ENCODE measurements at regions not wholly inside any gene's neighbourhood (a gene's known extent, or its start where the extent isn't known, plus 50 kb on each side); places are given as distances from the start of the nearest gene placed in this dataset.
"Not testable (repeated sequence)": the region's sequence is repeated elsewhere in the genome, so short reads cannot be mapped to it uniquely, and the experiment has no call there.

DNA sequence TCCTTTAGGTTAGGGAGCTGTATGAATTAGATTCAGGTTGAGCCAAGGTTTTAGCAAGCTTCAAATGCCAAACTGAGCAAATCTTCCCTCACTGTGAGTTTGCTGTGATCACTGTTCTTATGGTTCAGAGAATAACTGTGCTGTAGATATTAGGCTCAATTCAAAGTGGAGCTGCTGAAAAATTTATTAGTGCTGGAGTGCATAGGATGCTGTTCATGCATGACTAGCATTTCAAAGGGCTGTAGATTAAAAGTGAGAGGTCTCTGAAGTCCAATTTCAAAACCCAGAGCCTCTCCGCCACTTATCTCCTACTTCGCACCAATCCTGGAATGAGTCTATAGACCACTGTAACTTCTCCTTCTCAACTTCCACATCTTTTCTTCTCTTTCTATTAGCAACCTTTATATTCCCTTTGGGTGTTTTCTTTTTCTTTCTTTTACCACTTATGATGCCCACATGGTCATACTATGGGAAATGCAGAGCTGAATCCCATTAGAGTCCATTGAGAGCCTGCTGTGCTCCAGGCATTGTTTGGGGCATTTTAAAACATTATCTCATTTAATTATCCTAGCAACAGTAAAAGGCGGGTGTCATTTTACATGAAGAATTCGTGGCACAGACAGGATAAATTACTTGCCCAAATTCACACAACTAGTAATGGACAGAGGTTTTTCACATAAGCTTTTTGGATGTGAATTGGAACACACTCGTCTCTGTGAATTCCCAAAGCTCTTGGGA is 77.5 kb upstream of the EEA1 start:
- Mint-ChIP-seq H3K36me3 (peaks cover 3% of the 10 kb centered on the region), H3K27ac (peak overlapping the region in 1 of 3 donors; percentile 37), H3K4me1 (peaks cover 5 to 6% (median 6%) of the 10 kb centered on the region in 3 donors), H3K4me3 (no peak overlapping the region), H3K9me3 (no peaks in the 10 kb centered on the region), H3K27me3 (no peaks in the 10 kb centered on the region)

DNA sequence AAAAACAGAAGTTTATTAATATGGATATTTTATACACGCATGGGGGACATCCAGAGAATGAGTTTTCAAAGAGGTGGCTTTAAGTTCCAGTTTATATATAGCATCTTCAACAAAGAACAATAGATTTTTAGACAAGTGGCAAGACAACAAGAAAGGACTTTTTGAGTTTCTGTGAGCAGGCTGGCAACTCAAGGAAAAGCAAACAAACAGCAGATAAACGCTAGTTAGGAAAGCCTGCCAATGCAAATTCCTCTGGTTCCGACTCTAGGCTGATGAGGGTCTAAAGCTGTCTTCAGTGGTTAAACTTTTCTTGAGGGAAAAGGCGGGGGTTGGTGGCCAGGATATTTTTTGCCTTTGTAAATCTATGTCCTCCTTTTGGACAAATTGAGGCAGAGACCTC is 78.4 kb upstream of the EEA1 start:
- H3K9me3 Mint-ChIP-seq = no peaks in the 10 kb centered on the region
- peaks cover 5 to 6% (median 6%) of the 10 kb centered on the region in 3 donors for H3K4me1 Mint-ChIP-seq
- H3K27ac Mint-ChIP-seq = no peak overlapping the region
- no peak overlapping the region for H3K4me3 Mint-ChIP-seq
- H3K27me3 Mint-ChIP-seq = no peaks in the 10 kb centered on the region
- no peaks in the 10 kb centered on the region for H3K36me3 Mint-ChIP-seq

DNA sequence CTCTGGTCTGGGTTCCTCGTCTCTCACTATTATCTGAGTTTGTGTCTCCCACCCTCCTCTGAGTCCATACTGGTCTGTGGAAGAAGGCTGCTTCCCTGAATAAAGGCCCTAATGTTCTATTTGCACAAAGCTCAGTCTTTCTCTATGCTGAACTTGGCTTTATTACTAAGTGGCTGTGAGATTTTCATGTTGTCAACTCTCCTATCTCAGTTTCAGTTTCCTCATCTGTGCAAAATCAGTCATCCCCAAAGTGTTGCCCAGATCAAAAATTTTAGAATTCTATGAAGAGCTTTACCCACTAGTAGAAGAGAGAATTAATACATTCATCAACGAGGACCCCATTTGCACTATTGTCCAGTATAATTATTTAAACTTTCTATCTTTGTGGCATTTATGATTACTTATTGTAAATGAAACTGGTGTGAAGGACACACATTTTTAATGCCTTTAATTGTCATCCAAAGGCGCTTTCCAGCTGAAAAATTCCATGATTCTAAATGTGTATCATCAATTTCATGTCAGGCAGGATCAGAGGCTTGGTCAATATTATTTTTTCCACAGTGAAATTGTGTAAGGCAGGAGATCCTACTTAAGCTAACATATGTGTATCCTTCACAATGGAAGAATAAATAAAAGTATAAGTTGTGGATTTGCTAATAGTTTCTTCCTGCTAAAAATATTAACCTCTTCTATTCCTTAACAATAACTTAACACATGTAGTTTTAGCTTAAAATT is 79.1 kb upstream of the EEA1 start:
- Mint-ChIP-seq H3K4me3 (peak overlapping the region in 1 of 4 donors; percentile 77), H3K27me3 (no peaks in the 10 kb centered on the region), H3K36me3 (peaks cover 3% of the 10 kb centered on the region), H3K9me3 (no peaks in the 10 kb centered on the region), H3K27ac (no peak overlapping the region), H3K4me1 (peaks cover 5 to 6% (median 6%) of the 10 kb centered on the region in 3 donors)

DNA sequence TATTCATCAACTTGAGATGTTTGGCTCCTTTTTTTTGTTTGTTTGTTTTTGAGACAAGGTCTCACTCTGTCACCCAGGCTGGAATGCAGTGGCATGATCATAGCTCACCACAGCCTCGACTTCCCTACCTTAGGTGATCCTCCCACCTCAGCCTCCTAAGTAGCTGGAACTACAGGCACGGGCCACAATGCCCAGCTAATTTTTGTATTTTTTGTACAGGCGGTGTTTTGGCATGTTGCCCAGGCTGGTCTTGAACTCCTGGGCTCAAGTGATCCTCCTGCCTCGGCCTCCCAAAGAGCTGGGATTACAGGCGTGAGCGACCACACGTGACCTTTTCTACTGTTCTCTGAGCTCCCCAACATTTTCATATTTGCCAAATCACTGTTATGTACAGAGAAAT is 79.8 kb upstream of the EEA1 start:
- not testable (repeated sequence) for H3K36me3 Mint-ChIP-seq, H3K4me3 Mint-ChIP-seq, H3K9me3 Mint-ChIP-seq, H3K4me1 Mint-ChIP-seq, H3K27me3 Mint-ChIP-seq, H3K27ac Mint-ChIP-seq

DNA sequence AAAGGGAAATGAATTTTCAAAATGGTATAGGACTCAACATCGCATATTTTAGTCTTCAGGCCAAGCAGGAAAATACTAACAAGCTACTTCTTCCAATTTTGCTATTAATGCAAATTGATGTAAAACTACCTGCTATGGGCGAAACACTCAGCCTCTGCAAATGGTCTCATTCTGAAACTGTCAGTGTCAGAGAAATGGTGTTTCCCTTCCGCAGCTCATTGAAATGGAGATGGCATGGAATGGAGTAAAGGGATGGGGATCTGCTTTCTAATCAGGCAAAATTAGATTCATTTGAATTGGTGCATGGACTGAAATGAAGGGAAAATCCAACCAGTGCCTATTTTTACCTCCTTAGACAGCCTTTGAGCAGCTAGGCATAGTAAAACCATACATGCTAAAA is 80.4 kb upstream of the EEA1 start:
- H3K27me3 Mint-ChIP-seq = no peaks in the 10 kb centered on the region
- peaks cover 3% of the 10 kb centered on the region for H3K36me3 Mint-ChIP-seq
- H3K27ac Mint-ChIP-seq = no peak overlapping the region
- no peaks in the 10 kb centered on the region for H3K9me3 Mint-ChIP-seq
- H3K4me1 Mint-ChIP-seq = peaks cover 5 to 7% (median 6%) of the 10 kb centered on the region in 3 donors
- no peak overlapping the region for H3K4me3 Mint-ChIP-seq

DNA sequence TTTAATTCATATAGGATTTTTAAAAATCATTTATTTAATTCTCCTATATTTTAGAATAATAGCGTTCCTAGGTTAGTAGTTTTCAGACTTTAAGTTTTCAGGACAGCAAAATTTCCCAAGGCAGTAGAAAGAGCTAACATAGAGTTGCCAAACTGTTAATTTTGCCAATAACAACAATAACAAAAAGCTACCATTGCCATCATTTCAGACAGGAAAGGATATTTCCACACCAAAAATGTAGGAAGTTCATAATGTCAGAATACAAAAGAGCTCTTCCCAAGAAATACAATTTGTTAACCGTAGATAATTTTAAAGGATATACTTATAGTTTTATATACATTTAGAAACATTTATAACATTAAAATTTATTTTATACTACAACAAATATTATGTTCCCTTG is 81.4 kb upstream of the EEA1 start:
- Mint-ChIP-seq H3K27me3 (no peaks in the 10 kb centered on the region), H3K36me3 (peaks cover 3% of the 10 kb centered on the region), H3K9me3 (no peaks in the 10 kb centered on the region), H3K4me3 (no peak overlapping the region), H3K4me1 (peaks cover 5 to 7% (median 6%) of the 10 kb centered on the region in 3 donors), H3K27ac (no peak overlapping the region)

DNA sequence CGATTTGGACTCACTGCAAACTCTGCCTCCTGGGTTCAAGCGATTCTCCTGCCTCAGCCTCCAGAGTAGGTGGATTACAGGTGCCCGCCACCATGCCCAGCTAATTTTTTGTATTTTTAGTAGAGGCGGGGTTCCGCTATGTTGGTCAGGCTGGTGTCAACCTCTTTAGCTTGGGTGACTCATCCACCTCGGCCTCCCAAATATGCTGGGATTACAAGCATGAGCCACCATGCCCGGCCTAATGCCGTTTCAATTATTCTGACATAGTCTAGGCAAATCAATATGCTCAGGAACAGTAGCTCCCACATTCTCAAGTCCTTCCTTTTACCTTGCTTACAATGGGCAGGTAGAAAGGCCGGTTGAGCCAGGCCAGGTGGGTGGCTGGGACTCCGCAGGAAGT is 82.0 kb upstream of the EEA1 start:
- Mint-ChIP-seq H3K27ac (no peak overlapping the region), H3K36me3 (peaks cover 6% of the 10 kb centered on the region), H3K27me3 (no peaks in the 10 kb centered on the region), H3K4me1 (peaks cover 5 to 7% (median 6%) of the 10 kb centered on the region in 3 donors), H3K4me3 (no peak overlapping the region), H3K9me3 (no peaks in the 10 kb centered on the region)

DNA sequence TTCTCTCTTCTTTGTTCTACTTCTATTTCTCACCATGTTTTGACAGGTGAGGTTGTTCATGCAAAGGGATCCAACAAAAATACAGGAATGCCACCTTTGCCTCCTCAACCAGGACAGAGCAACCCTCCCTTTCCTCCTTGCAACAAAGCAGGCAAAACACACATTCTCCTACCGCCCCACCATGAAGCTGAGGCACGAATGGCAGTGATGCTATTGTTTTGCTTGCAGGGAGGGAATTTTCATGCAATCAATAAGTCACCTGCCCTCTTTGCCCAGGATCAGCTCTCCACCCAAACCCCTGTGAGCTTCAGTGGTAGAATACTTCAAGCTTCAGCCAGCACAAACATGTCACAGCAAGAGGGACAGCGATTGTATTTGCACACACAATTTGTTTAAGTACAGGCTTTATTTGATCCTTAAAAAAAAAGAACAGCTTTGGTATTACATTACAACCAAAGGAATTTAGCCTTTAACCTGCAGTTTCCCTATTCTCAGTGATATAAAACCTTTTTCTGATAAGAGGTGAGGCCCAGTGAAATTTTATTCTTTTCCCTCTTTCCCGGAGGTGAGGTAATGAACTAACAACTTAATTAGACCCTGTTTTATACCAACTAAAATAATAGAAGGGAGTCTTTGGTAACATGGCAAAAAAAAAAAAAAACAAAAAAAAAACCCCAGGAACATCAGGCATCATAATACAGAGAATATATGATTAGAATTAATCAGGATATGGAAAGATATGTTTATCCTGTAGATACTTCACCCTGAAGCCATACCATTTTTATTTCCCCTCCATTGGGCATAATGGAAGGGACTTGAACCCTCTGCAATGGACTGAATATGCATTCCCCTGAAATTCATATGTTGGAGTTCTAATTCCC is 87.0 kb upstream of the EEA1 start:
- H3K4me3 Mint-ChIP-seq = no peak overlapping the region
- no peaks in the 10 kb centered on the region for H3K27me3 Mint-ChIP-seq
- H3K9me3 Mint-ChIP-seq = no peaks in the 10 kb centered on the region
- H3K36me3 Mint-ChIP-seq = peaks cover 15% of the 10 kb centered on the region
- no peak overlapping the region for H3K27ac Mint-ChIP-seq
- H3K4me1 Mint-ChIP-seq = peaks cover 0 to 2% (median 0%) of the 10 kb centered on the region in 3 donors

DNA sequence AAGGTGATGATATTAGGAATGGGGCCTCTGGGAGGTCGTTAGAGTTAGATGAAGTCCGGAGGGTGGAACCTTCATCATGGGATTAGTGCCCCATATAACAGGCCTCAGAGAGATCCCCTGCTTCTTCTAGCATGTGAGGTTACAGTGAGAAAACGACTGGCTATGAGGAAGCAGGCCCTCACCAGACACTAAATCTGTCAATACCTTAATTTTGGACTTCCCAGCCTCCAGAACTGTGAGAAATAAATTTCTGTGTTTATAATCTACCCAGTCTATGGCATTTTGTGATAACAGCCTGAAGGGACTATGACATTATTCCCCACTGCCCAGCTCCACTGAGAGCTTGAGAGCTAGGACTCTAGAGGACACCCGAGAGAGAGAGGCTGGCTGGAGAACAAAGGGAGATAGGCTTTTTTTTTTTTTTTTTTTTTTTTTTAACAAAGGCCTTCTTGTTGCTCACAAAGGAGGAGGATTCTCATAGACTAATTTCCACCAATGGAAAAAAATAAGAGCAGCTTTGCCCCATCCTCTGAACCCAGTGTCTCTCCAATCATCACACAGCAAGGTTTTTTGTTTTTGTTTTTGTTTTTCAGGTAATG is 87.8 kb upstream of the EEA1 start:
- Mint-ChIP-seq H3K36me3 (peaks cover 15% of the 10 kb centered on the region), H3K9me3 (no peaks in the 10 kb centered on the region), H3K4me1 (peaks cover 0 to 2% (median 0%) of the 10 kb centered on the region in 3 donors), H3K27me3 (no peaks in the 10 kb centered on the region), H3K27ac (no peak overlapping the region), H3K4me3 (peak overlapping the region in 1 of 4 donors; percentile 37)

DNA sequence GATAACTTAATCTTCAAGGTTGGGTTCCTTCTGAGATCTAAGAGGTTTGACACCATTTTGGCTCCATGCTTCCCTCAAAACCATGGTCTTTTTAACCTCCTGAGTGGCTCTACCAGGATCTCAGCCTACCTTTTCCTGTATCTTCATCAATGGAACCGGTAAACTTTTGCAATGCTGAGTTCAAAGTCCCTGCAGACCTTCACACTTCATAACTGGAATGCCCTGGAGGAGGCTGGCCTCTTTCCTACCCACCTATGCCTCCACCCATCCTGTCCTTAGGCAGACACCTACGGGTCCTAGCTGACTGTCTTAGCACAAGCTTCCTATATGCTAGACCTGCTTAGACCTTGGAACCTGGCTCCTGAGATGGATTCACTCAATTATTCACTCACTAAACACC is 89.5 kb upstream of the EEA1 start:
- Mint-ChIP-seq H3K27me3 (no peaks in the 10 kb centered on the region), H3K4me1 (no peaks in the 10 kb centered on the region), H3K36me3 (peaks cover 12% of the 10 kb centered on the region), H3K9me3 (no peaks in the 10 kb centered on the region), H3K27ac (no peak overlapping the region), H3K4me3 (no peak overlapping the region)

DNA sequence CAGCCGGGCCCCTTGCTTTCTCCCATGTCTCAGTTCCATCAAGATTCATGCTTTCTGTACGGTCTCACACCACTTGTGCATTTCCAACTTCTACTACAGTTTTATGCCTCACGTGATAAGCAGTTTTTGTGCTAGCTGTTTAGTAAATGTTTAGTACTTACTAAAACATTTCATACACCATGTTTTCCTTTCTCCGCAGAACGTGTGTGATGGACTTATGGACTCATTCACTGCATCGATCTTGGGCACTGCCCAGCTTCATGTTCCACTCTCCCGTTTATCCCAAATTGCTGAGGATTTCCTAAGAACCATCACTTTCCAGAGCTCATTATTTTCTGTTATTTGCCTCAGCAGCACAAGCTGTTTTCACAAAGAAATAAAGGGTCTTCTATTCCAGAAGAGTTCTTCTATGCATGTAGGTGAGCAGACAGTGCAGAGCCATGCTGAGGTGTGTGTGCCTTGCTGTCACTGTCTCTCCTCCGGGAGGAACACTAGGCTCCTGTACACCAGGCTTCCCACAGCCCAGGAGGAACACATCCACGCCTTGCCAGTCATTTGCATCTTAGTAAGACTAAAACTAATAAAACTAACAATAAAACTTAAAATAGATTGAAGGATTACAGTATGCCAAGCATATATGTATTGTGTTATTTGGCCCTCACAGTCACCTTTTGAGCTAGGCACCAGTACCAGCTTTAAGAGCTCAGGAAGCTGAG is 90.3 kb upstream of the EEA1 start:
- H3K27me3 Mint-ChIP-seq = no peaks in the 10 kb centered on the region
- H3K9me3 Mint-ChIP-seq = no peaks in the 10 kb centered on the region

DNA sequence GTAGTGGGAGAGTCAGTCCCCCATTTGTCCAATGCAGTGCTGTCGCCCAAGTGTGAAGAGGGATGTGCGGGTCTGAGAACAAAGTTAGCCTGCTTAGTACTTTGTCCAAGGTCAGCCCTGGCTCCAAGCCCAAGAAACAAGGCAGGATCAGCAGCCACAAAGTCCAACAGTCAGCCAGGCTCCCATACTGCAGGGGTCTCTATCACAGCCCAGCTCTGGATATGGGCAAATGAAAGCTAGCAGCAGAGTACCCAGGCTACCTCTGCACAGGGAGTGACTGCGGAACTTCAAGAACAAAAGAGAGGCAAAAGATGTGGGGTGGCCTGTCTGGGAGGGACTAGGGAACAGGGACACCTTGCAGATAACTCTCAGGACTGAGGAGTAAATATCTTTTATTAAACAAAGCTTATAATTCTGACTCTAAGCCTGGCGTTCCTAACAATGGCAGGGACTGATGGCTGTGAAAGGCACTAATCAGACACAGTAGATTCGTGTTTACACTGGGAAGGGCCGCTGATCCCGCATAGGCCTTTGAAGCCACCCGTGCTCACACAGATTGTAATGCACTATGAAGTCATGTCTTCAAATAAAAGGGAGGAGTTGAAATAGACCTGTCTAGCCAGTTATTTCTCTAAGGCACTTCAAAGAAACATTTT is 91.0 kb upstream of the EEA1 start:
- H3K36me3 Mint-ChIP-seq = peaks cover 12% of the 10 kb centered on the region
- no peaks in the 10 kb centered on the region for H3K4me1 Mint-ChIP-seq
- H3K9me3 Mint-ChIP-seq = no peaks in the 10 kb centered on the region
- H3K4me3 Mint-ChIP-seq = no peak overlapping the region
- H3K27ac Mint-ChIP-seq = no peak overlapping the region
- H3K27me3 Mint-ChIP-seq = no peaks in the 10 kb centered on the region

More for the DNA sequence above, 90.3 kb upstream of the EEA1 start:
- Mint-ChIP-seq H3K27ac (no peak overlapping the region), H3K4me1 (no peaks in the 10 kb centered on the region), H3K36me3 (peaks cover 12% of the 10 kb centered on the region), H3K4me3 (no peak overlapping the region)

DNA sequence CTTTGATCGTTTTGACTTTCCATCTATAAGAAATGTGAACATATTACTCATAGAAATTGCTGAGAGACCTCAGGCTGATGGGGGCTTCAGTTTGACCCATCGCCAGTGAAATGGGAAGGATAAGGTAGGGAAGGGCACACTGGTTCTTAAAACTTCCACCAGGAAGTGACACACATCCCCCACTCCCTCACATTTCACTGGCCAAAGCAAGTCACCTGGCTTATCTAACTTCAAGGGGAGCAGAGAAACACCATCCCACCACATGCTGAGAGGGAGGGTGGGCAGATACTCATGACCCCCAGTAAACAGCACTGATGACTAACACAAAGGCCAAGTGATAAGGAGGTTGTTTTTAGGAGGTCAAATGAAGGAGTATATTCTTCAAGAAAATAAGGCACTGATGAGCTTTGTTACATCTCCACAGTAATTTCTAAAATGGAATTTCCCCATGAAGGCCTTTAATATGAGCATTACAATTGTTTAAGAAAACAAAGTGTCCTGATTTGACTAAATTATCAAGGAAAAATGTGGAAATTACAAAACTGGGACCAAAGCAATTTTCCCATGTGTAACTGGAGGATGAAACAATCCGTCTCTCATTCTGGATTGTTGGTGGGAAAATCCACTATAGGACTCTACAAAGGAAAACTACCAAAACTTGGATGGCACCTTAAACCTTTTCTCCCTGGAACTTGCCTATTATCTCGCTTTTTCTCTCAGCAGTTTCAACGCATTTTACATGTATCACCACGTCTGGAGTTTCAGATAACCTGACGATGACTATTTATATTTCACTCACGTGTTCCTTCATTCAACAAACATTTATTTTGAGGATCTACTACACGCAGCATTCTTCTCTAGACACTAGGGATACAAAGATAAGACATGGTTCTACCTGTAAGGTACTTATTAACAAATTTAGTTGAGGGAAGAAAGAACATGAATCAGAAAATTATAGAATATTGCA is 91.8 kb upstream of the EEA1 start:
- Mint-ChIP-seq H3K4me1 (peaks cover 0 to 3% (median 0%) of the 10 kb centered on the region in 3 donors), H3K9me3 (no peaks in the 10 kb centered on the region), H3K27ac (no peak overlapping the region), H3K4me3 (no peak overlapping the region), H3K27me3 (no peaks in the 10 kb centered on the region), H3K36me3 (peaks cover 9% of the 10 kb centered on the region)

All from IgD-negative memory B cell (primary cell).